ENCODE measurements at regions not wholly inside any gene's neighbourhood (a gene's known extent, or its start where the extent isn't known, plus 50 kb on each side); places are given as distances from the start of the nearest gene placed in this dataset.

DNA sequence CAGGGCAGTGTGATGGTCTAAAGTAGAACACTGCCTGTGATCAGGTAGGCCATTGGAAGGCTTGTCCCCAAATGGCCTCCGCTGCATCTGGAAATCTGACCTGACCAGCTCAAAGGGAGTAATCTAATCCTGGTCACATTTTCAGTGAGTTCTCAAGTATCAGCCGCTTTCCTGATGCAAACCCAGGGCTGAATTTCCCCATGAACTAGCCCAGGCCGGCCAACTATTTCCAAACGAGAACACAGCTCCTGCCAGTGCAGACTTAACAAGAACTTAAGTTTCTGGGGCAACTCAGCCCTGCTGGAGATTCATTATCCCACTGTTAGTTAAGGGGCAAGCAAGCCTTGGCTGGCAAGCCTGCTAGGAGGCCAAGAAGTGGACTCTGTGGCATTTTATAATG is 59.6 kb upstream of the FAM180A start:
- Histone ChIP-seq H3K27me3 (ENCODE audit: control insufficient read depth, insufficient read depth, low read length) (no peaks in the 10 kb centered on the region), H3K9ac (ENCODE audit: low read depth, low read length) (no peak overlapping the region), H4K5ac (ENCODE audit: low read depth, low read length) (no peak overlapping the region), H3K79me1 (ENCODE audit: low read depth in 1 of 2, low read length in 2 of 2) (no peaks in the 10 kb centered on the region), H3K36me3 (ENCODE audit: control insufficient read depth, insufficient read depth, low read length) (no peaks in the 10 kb centered on the region), H3K14ac (replicated peaks; ENCODE audit: low read depth, low read length) (no peak overlapping the region), H4K20me1 (ENCODE audit: insufficient read depth, low read length) (no peaks in the 10 kb centered on the region), H2BK15ac (ENCODE audit: low read depth, low read length) (no peak overlapping the region), H3K9me3 (ENCODE audit: control insufficient read depth, insufficient read depth, low read length) (no peaks in the 10 kb centered on the region), H2BK120ac (ENCODE audit: low read depth, low read length) (no peak overlapping the region), H2AFZ (replicated peaks; ENCODE audit: low read length, poor library complexity) (no peak overlapping the region), H3K9me1 (ENCODE audit: insufficient read depth, low read length) (peaks cover 2% of the 10 kb centered on the region; the same call in 1 of the 2 replicates), H3K4me2 (ENCODE audit: low read depth, low read length) (no peak overlapping the region), H3K56ac (ENCODE audit: extremely low read depth, insufficient read depth, low read length) (no peak overlapping the region), H3K4me1 (ENCODE audit: control insufficient read depth, insufficient read depth, low read length) (peaks cover 6% of the 10 kb centered on the region; the same call in 1 of the 2 replicates), H4K91ac (ENCODE audit: insufficient read depth, low read depth, low read length) (no peak overlapping the region), H2BK20ac (ENCODE audit: low read depth, low read length) (no peak overlapping the region), H3K18ac (ENCODE audit: low read depth, low read length) (no peak overlapping the region), H2AK9ac (replicated peaks; ENCODE audit: low read depth, low read length, poor library complexity) (no peak overlapping the region), H3K23ac (ENCODE audit: low read depth, low read length) (no peak overlapping the region), H3K4ac (ENCODE audit: low read depth, low read length) (0 out of 2 replicates have a peak overlapping the region, but pooled peaks have one; percentile 5), H3K4me3 (ENCODE audit: insufficient read depth, low read depth, low read length) (no peak overlapping the region), H2AK5ac (ENCODE audit: low read depth, low read length) (no peak overlapping the region), H2BK5ac (ENCODE audit: low read depth, low read length, poor library complexity, severe bottlenecking) (no peak overlapping the region), H4K8ac (ENCODE audit: low read depth in 2 of 2, low read length in 2 of 2) (no peak overlapping the region), H3K27ac (ENCODE audit: insufficient read depth, low read length) (no peak overlapping the region)
- dilution Hi-C loops (cut with HindIII; ENCODE audit: low sequenced_read_pairs, unreplicated experiment): no loop called here
- 100% methylated on average over 4 of the region's 4 CpGs; no CpG with 5 or more reads in 1 of the 2 experiments for WGBS, 2 experiments (ENCODE audit: extremely low coverage in 2 of 2, insufficient read length in 1 of 2)
- no peak for TF ChIP-seq RAD21 (IDR thresholded peaks at IDR 0.05; ENCODE audit: low read length)
- no peak for TF ChIP-seq BHLHE40 (IDR thresholded peaks at IDR 0.05; ENCODE audit: low read depth, low read length)
- TF ChIP-seq, protein P1, sequence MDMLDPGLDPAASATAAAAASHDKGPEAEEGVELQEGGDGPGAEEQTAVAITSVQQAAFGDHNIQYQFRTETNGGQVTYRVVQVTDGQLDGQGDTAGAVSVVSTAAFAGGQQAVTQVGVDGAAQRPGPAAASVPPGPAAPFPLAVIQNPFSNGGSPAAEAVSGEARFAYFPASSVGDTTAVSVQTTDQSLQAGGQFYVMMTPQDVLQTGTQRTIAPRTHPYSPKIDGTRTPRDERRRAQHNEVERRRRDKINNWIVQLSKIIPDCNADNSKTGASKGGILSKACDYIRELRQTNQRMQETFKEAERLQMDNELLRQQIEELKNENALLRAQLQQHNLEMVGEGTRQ (IDR thresholded peaks at IDR 0.05; ENCODE audit: low read depth, low read length): no peak
- no peak for TF ChIP-seq RCOR1 (IDR thresholded peaks at IDR 0.05; ENCODE audit: insufficient replicate concordance, low read length)
- no peak for TF ChIP-seq FOS (IDR thresholded peaks at IDR 0.05; ENCODE audit: low read depth, low read length)
- TF ChIP-seq RFX5 (IDR thresholded peaks at IDR 0.05; ENCODE audit: low read depth, low read length): no peak
- no peak for TF ChIP-seq CHD1 (IDR thresholded peaks at IDR 0.05; ENCODE audit: low read depth, low read length)
- no peak for TF ChIP-seq MAFK (IDR thresholded peaks at IDR 0.05; ENCODE audit: low read depth, low read length)
- no peak for TF ChIP-seq CEBPB (IDR thresholded peaks at IDR 0.05; ENCODE audit: low read depth, low read length)
- TF ChIP-seq POLR2A (IDR thresholded peaks at IDR 0.05; ENCODE audit: low read depth, low read length): no peak
- TF ChIP-seq, protein P2, sequence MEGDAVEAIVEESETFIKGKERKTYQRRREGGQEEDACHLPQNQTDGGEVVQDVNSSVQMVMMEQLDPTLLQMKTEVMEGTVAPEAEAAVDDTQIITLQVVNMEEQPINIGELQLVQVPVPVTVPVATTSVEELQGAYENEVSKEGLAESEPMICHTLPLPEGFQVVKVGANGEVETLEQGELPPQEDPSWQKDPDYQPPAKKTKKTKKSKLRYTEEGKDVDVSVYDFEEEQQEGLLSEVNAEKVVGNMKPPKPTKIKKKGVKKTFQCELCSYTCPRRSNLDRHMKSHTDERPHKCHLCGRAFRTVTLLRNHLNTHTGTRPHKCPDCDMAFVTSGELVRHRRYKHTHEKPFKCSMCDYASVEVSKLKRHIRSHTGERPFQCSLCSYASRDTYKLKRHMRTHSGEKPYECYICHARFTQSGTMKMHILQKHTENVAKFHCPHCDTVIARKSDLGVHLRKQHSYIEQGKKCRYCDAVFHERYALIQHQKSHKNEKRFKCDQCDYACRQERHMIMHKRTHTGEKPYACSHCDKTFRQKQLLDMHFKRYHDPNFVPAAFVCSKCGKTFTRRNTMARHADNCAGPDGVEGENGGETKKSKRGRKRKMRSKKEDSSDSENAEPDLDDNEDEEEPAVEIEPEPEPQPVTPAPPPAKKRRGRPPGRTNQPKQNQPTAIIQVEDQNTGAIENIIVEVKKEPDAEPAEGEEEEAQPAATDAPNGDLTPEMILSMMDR (conservative IDR thresholded peaks at IDR 0.05; ENCODE audit: low read depth, low read length): no peak
- no peak for TF ChIP-seq MXI1 (IDR thresholded peaks at IDR 0.05; ENCODE audit: borderline replicate concordance, low read depth, low read length)
- no peak for TF ChIP-seq MAZ (IDR thresholded peaks at IDR 0.05; ENCODE audit: borderline replicate concordance, low read depth, low read length)
- no peak for TF ChIP-seq SMC3 (IDR thresholded peaks at IDR 0.05; ENCODE audit: low read depth, low read length)
- TF ChIP-seq, protein P3, sequence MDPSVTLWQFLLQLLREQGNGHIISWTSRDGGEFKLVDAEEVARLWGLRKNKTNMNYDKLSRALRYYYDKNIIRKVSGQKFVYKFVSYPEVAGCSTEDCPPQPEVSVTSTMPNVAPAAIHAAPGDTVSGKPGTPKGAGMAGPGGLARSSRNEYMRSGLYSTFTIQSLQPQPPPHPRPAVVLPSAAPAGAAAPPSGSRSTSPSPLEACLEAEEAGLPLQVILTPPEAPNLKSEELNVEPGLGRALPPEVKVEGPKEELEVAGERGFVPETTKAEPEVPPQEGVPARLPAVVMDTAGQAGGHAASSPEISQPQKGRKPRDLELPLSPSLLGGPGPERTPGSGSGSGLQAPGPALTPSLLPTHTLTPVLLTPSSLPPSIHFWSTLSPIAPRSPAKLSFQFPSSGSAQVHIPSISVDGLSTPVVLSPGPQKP (IDR thresholded peaks at IDR 0.05; ENCODE audit: borderline replicate concordance, low read depth, low read length): no peak
- TF ChIP-seq NFE2L2 (IDR thresholded peaks at IDR 0.05; ENCODE audit: low read depth, low read length): no peak
- BruUV-seq (replicated peaks): no TSS peak
- CTCF ChIA-PET: interaction anchor here (0.5 kb wide), 1 partner anchor 1115 kb away, joined by 4 read pairs; no protein-coding TSS in a partner anchor
- DNase-seq (no peak), ATAC-seq (ENCODE audit: low read depth) (no peak)
- in situ Hi-C loops (cut with MboI; ENCODE audit: low sequenced_read_pairs): no loop called here
- POLR2A ChIA-PET (ENCODE audit: unreplicated experiment): no interaction called here
- intact Hi-C loops (cut with micrococcal nuclease): no loop called here

Measured in IMR-90 (cell line).